ENCODE measurements at regions not wholly inside any gene's neighbourhood (a gene's known extent, or its start where the extent isn't known, plus 50 kb on each side); places are given as distances from the start of the nearest gene placed in this dataset.

GRCh38 chr10:36882781-36883180, 242.6 kb upstream of the ANKRD30A start:
- 75% methylated on average over 3 of the region's 3 CpGs for WGBS, 2 donors
- Histone ChIP-seq H3K4me1 (no peaks in the 10 kb centered on the region), H3K4me3 (no peak overlapping the region), H3K27ac (no peak overlapping the region), H3K36me3 (no peaks in the 10 kb centered on the region), H3K9me3 (no peaks in the 10 kb centered on the region), H3K27me3 (no peaks in the 10 kb centered on the region)
- DNase-seq (no peak), ATAC-seq (ENCODE audit: low FRiP score in 2 of 2) (no peak)
- TF ChIP-seq POLR2AphosphoS5 (IDR thresholded peaks at IDR 0.05) (no peak), CTCF (IDR thresholded peaks at IDR 0.05) (no peak), EP300 (IDR thresholded peaks at IDR 0.05) (no peak)

GRCh38 chr10:36880898-36881297, 244.5 kb upstream of the ANKRD30A start:
- H3K4me1 ChIP-seq: no peaks in the 10 kb centered on the region
- TF ChIP-seq POLR2AphosphoS5 (IDR thresholded peaks at IDR 0.05) (no peak), POLR2A (IDR thresholded peaks at IDR 0.05) (no peak), CTCF (IDR thresholded peaks at IDR 0.05) (peak in 2 of 6 experiments; percentile 9 to 27)
- ATAC-seq (ENCODE audit: low FRiP score in 2 of 2) (no peak), DNase-seq (no peak)
- H3K4me3 ChIP-seq: no peak overlapping the region
- H3K27ac ChIP-seq: no peak overlapping the region
- no peaks in the 10 kb centered on the region for H3K27me3 ChIP-seq
- no peaks in the 10 kb centered on the region for H3K36me3 ChIP-seq
- 11 to 12% methylated on average over 5 of the region's 5 CpGs for WGBS, 2 donors
- H3K9me3 ChIP-seq: no peaks in the 10 kb centered on the region

DNA sequence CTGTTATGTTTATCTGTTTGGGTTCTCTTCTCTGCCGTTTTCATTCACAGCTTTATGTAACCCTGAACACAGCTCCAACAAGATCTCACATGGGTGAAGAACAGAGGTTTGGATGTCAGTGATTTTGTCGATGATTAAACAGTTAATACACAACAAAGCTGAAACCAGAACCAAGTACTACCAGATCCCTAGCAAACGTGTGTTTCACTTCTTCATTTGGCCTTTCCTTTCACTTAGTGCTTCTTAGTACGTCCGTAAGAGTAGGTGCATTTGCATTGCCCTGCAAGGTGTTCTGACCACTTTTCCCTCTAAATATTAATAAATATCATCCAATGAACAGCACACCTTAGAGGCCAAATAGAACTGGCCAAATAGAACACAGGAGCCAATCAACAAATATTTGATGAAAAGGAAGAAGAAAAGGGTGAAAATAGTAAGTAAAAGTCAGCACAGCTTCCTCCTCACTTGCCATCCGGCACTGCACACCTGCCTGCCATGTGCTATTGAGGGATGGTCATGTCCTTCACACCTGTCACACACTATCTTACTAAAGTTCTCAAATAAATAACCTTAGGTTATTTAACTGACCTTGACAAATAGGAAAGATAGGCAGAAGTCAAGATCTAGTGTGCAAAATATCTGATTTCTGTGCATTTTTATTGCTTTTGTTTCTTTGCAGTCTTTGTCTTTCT, 252.6 kb upstream of the ANKRD30A start:
- no peak for DNase-seq
- 63 to 66% methylated on average over 6 of the region's 6 CpGs for WGBS, 2 donors
- Histone ChIP-seq H3K27me3 (no peaks in the 10 kb centered on the region), H3K27ac (no peak overlapping the region), H3K4me1 (no peaks in the 10 kb centered on the region), H3K36me3 (no peaks in the 10 kb centered on the region), H3K4me3 (no peak overlapping the region), H3K9me3 (no peaks in the 10 kb centered on the region)
- no peak for ATAC-seq (ENCODE audit: low FRiP score in 2 of 2)
- TF ChIP-seq CTCF (IDR thresholded peaks at IDR 0.05) (no peak), POLR2AphosphoS5 (IDR thresholded peaks at IDR 0.05) (no peak)

GRCh38 chr10:36840788-36841187, 284.6 kb upstream of the ANKRD30A start:
- DNase-seq (no peak), ATAC-seq (ENCODE audit: low FRiP score in 2 of 2) (no peak)
- Histone ChIP-seq H3K27me3 (no peaks in the 10 kb centered on the region), H3K4me1 (no peaks in the 10 kb centered on the region), H3K4me3 (no peak overlapping the region), H3K9me3 (no peaks in the 10 kb centered on the region), H3K36me3 (no peaks in the 10 kb centered on the region), H3K27ac (no peak overlapping the region)
- 76 to 79% methylated on average over 4 of the region's 4 CpGs for WGBS, 2 donors
- TF ChIP-seq EP300 (IDR thresholded peaks at IDR 0.05) (no peak), CTCF (IDR thresholded peaks at IDR 0.05) (no peak), POLR2A (IDR thresholded peaks at IDR 0.05) (no peak), POLR2AphosphoS5 (IDR thresholded peaks at IDR 0.05) (no peak)

- Histone ChIP-seq H3K4me1 (no peaks in the 10 kb centered on the region), H3K4me3 (no peak overlapping the region), H3K27me3 (no peaks in the 10 kb centered on the region), H3K9me3 (no peaks in the 10 kb centered on the region), H3K36me3 (no peaks in the 10 kb centered on the region), H3K27ac (no peak overlapping the region)
- no peak for TF ChIP-seq EP300 (IDR thresholded peaks at IDR 0.05)
- TF ChIP-seq CTCF (IDR thresholded peaks at IDR 0.05): no peak
- no peak for TF ChIP-seq POLR2AphosphoS5 (IDR thresholded peaks at IDR 0.05)
- TF ChIP-seq POLR2A (IDR thresholded peaks at IDR 0.05): no peak
- no peak for DNase-seq
- no peak for ATAC-seq (ENCODE audit: low FRiP score in 2 of 2)
These were observed 288.0 kb upstream of the ANKRD30A start for GRCh38 chr10:36837416-36837815.

All from upper lobe of left lung (tissue), 6 donors.